Neural progenitor cell (in vitro differentiated cells): ENCODE measurements at regions not wholly inside any gene's neighbourhood (a gene's known extent, or its start where the extent isn't known, plus 50 kb on each side); places are given as distances from the start of the nearest gene placed in this dataset.

Experiments
- EZH2 ChIP-seq: fragments of 200-600 bp; sonication (generic); IDR thresholded peaks from 2 replicates; pipeline ENCODE4 v1.6.1; 2017; ENCODE audit warnings: antibody characterized with exemption, mild to moderate bottlenecking, moderate library complexity
- EZH2phosphoT487 ChIP-seq: fragments of 200-600 bp; sonication (generic); IDR thresholded peaks from 2 replicates; pipeline ENCODE4 v1.6.1; 2017; ENCODE audit warnings: antibody characterized with exemption
- TF ChIP-seq, protein P1 (sequence below): fragments of 200-600 bp; sonication (generic); IDR thresholded peaks from 2 replicates; pipeline ENCODE4 v1.5.1; 2017; ENCODE audit warnings: antibody characterized with exemption, mild to moderate bottlenecking

DNA sequence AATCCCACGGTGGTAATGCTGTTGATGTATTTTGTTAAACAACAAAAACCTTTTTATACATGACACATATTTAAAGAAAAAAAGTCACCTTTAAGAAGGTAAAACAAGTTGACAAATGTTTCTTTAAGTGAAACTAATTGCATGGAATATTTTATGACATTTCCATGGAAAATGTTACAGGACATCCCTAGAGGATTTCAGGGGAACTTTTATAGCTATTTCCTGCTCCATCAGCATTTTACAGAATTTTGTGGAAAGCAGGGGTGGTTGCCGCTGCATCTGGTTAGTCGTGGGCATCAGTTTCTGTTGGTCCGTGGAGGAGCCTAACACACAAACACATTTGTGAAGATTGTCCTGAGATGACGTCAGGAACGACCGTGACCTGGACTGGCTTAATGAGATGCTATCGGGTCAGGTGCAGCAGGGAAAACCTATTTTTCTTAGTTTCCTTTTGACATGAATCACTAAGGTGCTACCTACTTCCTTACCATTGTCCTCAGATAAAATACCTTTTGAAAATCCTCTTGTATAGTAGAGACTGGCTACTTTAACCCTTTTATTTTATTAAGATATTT is 305.1 kb downstream of the MAP2K6 start:
- TF ChIP-seq, protein P1, sequence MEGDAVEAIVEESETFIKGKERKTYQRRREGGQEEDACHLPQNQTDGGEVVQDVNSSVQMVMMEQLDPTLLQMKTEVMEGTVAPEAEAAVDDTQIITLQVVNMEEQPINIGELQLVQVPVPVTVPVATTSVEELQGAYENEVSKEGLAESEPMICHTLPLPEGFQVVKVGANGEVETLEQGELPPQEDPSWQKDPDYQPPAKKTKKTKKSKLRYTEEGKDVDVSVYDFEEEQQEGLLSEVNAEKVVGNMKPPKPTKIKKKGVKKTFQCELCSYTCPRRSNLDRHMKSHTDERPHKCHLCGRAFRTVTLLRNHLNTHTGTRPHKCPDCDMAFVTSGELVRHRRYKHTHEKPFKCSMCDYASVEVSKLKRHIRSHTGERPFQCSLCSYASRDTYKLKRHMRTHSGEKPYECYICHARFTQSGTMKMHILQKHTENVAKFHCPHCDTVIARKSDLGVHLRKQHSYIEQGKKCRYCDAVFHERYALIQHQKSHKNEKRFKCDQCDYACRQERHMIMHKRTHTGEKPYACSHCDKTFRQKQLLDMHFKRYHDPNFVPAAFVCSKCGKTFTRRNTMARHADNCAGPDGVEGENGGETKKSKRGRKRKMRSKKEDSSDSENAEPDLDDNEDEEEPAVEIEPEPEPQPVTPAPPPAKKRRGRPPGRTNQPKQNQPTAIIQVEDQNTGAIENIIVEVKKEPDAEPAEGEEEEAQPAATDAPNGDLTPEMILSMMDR = no peak
- TF ChIP-seq EZH2 (no peak), EZH2phosphoT487 (no peak)
